ENCODE measurements at regions not wholly inside any gene's neighbourhood (a gene's known extent, or its start where the extent isn't known, plus 50 kb on each side); places are given as distances from the start of the nearest gene placed in this dataset.

DNA sequence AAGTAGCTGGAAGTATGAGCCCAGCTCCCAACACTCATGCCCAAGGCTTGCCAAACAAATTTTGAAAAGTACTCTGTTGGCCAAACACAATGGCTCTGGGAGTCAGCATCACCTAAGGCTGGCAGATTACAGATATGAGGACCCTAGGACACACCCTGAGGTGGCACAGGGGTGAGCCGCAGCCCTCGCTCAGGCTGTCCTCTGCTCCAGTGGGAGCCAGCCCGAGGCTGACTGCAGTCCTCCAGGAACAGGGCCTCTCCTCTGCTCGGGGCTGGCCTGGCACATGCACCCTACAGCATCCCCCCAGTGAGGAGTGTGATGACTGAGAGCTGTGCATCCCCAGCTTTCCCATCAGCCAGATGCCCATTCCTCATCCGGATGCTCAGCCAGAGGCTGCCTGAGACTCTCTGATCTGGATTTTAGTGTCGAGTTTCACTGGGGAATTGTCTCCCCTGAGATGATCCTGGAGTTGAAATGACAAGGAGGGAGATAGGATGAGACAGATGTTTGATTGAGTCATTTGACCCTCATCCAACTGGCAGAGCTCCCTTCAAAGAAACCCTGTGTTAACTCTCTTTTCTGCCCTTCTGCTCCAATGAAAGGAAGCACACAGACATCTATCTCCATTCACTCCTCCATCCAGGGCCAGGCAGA, 269.3 kb upstream of the NCKAP5 start:
- DNase-seq (ENCODE audit: low read depth in 1 of 2, low spot score in 1 of 2): no peak

DNA sequence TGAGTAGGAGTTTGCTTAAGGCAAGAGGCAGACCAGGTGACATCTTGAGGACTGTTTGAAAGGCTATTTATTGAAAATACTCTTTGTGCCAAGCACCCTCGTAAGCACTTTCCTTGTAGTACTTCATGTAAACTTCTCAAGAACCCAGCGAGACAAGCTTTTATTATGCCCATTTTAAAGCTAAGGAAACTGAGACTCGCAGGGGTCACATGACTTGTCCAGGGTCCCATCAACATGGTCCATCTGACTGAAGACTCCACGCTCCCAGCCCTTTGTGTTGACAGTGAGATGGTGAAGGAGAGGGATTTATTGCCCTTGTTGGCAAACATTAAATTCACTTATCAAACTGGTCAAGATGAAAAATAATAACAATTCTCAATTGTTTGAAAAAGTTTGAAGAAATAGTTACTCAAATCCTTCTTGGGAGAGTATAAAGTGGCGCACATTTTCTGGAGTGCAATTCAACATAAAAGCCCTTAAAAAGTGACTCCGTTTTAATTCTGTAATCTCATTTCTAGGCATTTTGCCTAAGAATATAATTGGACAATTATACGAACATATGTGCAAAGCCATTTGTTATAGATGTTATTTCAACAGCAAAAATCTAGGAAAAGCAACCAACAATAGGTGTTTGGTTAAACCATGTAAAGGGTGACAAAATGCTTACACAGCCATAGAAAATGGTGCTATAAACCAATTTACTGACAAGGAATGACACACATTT, 270.5 kb upstream of the NCKAP5 start:
- DNase-seq (ENCODE audit: low read depth in 1 of 2, low spot score in 1 of 2): no peak

DNA sequence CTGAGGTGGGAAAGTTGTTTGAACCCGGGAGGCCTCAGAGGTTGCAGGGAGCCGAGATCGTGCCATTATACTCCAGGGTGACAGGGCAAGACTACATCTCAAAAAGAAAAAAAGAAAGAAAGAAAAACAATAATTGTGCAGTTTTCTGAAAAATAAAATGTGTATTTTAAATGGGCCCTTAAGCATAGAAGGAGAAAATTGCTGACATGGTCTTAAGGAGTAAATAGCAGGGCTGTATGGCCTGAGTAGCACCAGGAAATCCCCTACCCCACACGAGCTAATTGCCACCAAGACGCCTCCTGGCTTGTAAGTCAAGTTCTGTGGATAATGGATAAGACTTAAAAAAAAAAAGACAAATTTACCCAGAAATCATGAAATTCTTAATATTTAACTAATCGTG, 271.4 kb upstream of the NCKAP5 start:
- no peak for DNase-seq (ENCODE audit: low read depth in 1 of 2, low spot score in 1 of 2)

DNA sequence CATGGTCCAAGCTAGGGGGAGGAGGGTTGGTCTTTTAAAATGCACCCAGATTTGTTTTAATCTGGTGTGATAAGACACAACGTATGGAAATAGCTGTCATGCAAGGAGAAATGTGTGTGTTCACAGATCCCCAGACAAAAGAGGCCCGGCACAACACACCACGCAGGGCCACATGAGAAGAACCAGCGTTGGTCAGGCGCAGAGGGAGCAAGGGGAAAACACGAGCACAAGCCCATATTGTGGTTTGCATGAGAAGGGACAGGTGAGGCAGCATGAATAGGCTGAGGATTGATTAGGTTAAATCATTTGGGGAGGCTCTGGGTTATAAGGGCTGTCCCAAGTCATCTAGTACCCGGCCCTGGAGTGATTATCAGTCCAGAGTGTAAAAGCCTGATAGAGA, 272.5 kb upstream of the NCKAP5 start:
- no peak for DNase-seq (ENCODE audit: low read depth in 1 of 2, low spot score in 1 of 2)

DNA sequence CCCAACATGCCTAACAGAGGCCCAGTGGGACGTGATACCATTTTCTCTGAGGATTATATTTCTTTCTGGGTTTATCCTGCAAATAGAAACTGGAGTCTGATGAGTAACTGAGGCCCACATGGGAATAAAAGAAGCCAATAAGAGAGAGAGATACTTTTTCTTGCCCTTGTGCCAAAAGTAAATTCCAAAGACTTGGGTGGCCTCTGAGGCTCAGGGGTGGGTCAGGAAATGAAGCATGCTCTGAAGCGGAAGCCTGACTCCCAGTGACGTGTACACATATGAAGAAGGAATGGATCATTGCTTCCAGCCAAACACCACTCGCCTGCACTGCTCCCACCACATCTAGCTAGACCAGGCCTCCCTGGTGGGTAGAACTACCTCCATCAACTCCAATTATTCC, 273.6 kb upstream of the NCKAP5 start:
- no peak for DNase-seq (ENCODE audit: low read depth in 1 of 2, low spot score in 1 of 2)

DNA sequence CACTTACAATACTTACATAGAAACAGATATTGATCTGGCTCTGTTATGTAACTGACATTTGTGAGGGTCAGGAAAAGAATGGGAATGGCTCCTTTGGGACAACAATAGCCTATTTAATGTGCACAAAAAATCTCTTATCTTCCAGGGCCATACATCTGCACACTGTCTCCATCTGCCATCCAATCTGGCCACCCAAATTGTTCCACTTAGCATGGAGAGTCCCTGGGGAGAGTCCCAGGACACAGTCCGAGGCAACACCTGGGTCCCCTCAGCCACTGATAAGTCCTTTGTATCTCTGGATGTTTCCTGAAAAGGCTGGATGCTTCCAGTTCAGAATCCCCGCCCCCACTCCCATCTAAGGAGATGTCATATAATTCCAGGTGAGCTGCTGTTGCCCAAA, 274.2 kb upstream of the NCKAP5 start:
- no peak for DNase-seq (ENCODE audit: low read depth in 1 of 2, low spot score in 1 of 2)

DNA sequence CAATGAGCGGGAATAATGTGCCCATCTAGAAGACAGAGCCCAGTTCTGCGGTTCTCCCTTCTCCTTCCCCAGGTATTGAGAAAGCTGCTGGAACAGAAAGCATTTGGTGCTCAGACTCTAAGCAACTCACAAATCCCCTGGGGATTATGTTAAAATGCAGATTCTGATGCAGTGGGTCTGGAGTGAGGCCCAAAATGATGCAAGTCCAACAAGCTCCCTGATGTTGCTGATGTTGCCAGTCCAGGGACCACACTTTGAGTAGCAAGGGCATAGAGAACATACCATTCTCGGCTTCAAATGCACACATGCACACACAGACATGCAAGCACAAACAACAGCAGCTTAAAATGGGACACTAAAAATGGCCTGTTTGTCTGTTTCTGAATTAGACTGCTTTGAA, 274.8 kb upstream of the NCKAP5 start:
- DNase-seq (ENCODE audit: low read depth in 1 of 2, low spot score in 1 of 2): no peak

DNA sequence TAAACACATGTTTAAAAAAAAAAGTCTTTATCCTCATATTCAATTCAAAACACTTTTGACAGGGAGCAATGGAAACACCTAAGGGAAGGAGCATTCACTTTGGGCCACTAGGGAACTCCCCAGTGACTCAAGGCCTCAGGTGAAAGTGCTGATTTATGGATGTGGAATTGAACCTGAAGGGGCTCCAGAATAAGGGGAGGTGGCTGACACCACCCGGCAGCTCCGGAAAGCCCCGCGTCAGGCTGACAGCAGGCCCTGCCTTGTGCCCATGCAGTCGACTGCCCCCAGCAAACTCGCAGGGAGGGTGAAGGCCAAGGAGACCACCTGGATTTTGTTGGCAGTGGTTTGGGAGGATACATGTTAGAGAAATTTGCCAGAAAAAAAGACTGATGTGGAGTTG, 275.3 kb upstream of the NCKAP5 start:
- no peak for DNase-seq (ENCODE audit: low read depth in 1 of 2, low spot score in 1 of 2)

DNA sequence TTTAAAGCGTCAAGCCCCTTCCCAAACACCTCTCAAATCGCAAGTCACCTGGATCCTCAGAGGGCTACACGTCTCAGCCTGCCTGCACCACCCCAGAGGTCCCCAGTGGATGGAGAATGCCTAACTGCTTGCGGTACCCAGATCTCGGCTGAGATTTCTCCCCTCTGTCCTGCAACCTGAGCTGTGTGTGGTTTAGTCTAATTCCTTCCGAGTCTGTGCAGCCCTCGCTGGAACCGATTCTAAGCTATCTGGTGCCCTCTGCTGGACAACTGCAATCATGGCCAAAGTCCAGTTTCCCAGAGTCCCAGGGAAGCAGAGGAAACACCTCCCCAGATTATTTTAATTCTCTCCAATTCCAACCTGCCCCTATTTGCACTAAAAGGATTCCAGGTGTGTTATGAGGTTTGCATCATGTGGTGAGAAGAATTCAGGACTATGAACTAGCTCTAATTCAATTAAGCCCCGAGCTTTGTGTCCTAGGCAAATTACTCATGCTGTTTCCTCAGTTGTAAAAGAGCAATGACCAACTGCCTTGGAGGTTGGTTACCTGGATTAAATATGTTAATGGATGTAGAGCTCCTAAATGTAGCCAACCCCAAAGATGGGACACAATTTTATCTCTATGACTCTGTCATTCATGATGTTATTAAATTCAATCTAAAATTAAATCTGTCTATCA, 276.1 kb upstream of the NCKAP5 start:
- DNase-seq (ENCODE audit: low read depth in 1 of 2, low spot score in 1 of 2): peak; percentile 4 to 8

DNA sequence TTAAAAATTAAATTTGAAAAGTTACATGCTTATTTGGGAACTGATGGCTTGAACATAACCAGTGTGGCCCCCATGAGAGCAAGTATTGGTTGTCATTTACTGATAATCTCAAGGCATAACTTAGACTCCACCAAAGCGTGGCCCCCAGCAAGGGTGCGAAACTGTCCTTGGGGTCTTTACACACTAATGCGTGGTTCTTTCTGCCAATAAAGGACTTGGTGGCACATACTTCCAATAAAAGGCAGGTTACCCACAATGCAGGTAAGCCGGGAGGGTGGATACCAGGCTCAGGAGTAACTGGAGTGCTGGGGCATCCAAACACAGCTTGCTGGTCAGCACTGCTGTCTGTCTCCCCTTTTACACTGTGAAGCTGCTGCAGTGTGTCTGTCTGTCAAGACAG, 278.2 kb upstream of the NCKAP5 start:
- no peak for DNase-seq (ENCODE audit: low read depth in 1 of 2, low spot score in 1 of 2)

DNA sequence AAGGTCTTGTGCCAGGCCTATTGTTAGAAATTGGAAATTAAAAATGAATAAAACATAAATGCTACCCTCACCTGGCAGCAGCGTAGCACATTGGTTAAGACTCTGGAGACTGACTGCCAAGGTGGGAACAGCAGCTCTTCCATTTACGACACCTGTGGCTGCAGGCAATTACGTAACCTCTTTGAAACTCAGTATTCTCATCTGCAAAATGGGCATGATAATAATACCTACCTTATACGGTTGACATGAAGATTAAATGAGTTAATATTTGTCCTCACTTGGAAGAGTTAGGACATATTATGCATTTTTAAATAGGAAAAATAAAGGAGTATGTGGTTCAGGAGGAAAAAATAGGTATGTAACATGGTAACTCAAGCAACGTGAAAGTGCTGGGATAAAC, 279.3 kb upstream of the NCKAP5 start:
- DNase-seq (ENCODE audit: low read depth in 1 of 2, low spot score in 1 of 2): no peak

DNA sequence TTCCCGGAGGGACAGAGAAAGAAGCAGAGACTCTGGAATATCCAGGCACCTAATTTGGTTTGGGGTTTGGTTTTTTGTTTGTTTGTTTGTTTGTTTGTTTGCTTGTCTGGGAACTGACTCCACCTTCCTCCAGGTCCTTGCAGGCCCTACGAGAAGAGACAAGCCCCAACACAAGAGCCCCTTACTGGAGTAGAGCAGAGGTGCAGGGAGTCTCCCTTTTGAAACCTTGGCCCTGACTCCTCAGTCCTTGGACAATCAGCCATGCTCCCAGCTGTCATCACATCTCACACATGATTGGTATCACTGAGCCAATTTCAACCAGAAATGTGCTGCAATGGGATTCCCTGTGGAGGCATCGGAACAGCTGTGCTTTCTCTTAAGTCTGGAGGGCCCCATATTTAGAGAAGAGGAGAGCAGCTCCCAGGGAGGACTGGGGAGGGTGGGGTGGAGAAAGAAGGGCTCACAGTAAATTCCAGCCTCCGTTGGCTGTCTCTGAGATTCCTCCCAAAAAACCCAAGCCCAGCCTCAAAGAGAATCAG, 279.9 kb upstream of the NCKAP5 start:
- DNase-seq (ENCODE audit: low read depth in 1 of 2, low spot score in 1 of 2): no peak

DNA sequence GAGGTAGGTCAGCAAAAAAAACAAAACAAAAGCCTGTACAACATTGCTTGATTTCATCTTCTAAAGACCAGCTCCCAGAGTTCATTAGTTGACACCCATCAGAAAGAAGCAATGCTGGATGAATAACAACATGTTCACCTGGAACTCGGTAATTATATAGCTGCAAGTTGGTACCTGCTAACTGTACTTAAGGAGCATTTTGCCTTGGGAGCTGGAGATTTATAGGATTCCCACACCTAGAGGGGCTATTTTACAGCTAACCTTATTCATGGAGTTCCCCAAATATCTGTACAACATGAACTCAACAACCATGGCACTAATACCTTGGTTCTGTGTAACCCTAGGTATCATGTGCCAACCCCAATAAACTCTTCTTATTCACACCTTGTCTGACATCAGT, 281.1 kb upstream of the NCKAP5 start:
- no peak for DNase-seq (ENCODE audit: low read depth in 1 of 2, low spot score in 1 of 2)

DNA sequence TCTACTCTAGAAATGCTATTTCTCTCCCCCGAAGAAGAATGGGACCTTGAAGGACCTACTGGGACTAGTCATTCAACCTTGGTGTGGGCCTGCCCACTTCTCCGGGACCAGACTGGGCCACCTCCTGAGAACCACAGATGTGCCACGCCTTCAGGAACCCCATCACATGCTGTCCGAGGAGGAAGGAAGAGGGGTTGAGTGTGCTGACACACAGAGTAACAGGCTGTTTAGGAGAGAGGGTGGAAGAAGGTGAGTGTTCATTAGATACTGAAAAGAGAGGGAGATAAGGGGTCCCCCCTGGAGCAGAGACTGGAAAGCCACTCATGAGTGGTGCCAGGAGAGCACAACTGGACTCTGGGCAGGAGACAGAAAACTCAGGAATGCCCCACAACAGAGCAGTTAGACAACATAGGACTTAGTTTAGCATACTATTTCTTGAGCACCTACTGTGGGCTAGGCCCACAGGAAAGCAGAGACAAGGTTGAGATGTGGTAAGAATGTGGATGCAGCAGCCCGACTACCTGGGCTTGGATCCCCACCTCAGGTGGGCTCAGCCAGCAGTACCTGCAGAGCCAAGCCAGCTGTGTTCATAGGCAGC, 286.4 kb upstream of the NCKAP5 start:
- DNase-seq (ENCODE audit: low read depth in 1 of 2, low spot score in 1 of 2): no peak

DNA sequence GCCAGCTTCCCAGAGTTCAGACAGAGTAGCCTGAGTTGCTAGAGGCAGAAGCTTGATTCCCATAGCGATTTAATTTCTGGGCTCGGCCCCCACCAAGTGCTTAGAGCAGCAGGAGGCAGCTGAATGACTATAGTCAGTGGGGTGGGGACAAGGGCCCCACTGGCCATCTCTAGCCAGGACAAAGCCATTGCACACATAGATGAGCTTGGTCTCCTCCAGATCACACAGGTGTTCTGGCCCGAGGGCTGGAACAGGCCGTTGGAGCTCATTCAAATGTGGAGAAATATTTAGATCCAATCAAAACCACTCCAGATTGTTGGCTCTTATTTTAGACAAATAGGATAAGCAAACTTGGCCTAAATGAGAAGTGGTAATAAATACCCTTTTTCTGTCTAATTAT, 287.3 kb upstream of the NCKAP5 start:
- DNase-seq (ENCODE audit: low read depth in 1 of 2, low spot score in 1 of 2): no peak

DNA sequence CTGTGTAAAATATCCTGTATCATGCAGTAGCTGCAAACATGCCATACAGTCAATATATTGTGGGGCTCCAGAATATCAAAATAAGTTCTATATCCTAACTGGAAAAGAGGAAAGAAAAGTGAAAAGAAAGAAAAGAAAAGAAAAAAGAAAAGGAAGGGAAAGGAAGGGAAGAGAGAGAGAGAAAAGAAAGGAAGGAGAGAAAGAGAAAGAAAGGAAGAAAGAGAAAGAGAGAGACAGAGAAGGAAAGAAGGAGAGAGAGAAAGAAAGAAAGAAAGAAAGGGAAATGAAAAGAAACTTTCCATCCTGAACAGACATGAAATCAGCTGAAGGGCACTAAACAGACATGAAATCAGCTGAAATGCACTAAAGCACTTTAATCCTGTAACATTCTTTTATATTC, 288.4 kb upstream of the NCKAP5 start:
- no peak for DNase-seq (ENCODE audit: low read depth in 1 of 2, low spot score in 1 of 2)

DNA sequence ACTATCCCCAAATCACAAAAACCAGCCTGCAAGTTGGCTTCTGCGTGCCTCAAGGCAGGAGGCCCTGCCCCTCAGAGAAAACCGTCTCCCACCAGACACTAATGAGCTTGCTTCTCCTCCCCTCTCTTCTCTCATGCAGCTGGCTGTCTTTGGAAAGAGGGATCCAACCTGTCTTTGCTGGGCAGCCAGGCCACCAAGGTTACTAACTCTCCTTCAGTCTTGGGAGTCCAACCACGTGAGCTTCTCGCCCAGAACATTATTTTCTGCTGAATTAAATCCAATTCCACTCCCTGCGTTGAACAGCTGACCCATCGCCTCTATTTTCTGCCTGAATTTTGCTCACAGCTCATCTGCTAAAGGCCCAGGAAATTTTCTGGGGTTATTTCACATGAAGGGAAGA, 291.3 kb upstream of the NCKAP5 start:
- DNase-seq (ENCODE audit: low read depth in 1 of 2, low spot score in 1 of 2): no peak

DNA sequence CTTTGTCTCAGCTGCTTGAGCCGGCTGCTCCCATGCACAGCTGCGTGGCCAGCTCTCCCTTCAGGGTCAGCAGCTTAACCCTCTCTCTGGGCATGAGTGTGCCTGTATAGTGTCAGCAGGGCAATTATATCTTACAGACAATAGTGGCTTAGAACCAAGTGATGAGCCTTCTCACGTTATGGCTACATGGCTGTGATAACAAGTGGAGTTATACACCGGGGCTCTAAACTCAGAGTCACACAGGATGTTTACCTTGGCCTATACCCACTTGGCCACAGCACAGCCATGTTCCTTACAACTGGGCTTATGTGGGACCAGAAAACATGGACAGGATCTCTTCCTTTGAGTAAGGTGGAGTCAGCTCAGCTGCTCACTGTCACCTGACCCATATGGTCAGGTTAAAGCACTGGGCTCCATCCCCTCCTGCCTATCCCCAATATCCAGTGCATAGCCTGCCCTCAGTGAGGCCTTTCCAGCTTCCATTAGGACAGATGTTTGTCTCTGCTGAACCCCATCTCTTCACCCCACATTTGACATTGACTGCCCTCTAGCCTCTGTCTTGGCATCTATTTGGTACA, 294.2 kb upstream of the NCKAP5 start:
- DNase-seq (ENCODE audit: low read depth in 1 of 2, low spot score in 1 of 2): no peak

DNA sequence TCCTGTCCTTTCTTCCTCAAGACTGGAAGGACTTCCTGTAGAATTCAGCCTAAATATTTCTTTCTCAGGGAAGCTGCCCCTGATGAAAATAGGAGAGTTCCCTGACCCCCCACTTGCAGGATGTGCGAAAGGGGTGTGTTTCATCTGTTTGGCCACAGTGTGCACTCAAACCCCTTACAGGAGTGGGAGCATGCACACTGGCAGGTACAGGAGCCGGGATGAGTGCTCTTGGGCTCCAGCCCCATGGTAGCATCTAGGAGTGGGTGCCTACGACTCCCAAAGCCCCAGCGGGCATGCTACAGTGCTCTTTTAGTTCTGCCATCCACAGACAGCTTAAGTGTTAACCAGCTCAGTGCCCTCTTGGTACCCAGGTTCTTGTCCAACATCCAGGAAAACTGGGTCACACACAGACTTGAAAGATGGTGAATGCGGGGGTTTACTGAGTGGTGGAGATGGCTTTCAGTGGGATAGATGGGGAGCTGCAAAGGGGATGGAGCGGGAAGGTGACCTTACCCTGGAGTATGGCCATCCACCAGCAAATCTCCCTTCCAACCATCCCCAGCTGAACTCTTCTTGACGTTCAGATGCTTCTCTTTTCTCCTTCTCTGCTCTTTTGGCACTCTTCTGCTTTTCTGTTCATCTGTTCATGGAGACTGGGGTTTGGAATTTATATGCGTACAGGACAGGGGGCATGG, 295.0 kb upstream of the NCKAP5 start:
- DNase-seq (ENCODE audit: low read depth in 1 of 2, low spot score in 1 of 2): no peak

DNA sequence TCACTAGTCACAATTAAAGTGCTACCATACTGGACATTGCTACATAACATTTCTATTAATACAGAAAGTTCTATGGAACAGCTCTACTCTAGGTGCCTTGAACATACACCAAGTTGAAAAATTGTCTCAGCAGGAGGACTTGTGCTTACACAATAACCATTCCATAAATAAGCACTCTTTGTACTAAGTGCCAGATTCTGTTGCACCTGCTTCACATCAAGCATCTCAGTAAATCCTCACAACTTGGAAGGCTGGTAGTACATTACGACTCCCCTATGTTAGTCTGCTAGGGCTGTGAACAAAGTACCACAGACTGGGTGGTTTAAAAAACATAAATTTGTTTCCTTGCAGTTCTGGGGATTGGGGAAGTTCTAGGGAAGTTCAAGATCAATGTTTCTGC, 296.9 kb upstream of the NCKAP5 start:
- DNase-seq (ENCODE audit: low read depth in 1 of 2, low spot score in 1 of 2): no peak

DNA sequence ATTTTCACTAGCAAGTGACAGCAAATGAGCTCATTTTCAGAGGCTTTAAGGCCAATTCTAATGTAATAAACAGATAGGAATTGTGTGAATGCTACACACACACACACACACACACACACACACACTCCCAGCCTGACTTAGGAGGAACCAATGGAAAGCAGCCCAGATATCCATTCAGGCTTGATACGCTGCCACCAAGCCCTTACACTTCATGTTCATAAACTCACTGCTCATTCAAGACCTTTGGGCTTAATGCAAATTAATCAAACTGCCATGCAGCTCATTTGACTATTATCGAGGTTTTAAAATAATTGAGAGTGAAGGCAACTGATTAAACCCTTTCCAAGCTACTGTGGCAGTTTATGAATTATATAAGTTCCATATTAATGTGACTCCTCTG, 298.9 kb upstream of the NCKAP5 start:
- no peak for DNase-seq (ENCODE audit: low read depth in 1 of 2, low spot score in 1 of 2)

Measured in stimulated activated CD4-positive, alpha-beta T cell treated with anti-CD3 and anti-CD28 coated beads, Interleukin-15, amount 100 ng/mL, for 1 hour (primary cell).